HG02678 (cell line): ENCODE measurements at regions not wholly inside any gene's neighbourhood (a gene's known extent, or its start where the extent isn't known, plus 50 kb on each side); places are given as distances from the start of the nearest gene placed in this dataset.
"Not testable (repeated sequence)": the region's sequence is repeated elsewhere in the genome, so short reads cannot be mapped to it uniquely, and the experiment has no call there.

Experiments used
- ATAC-seq: cut with Tn5 transposase; IDR thresholded peaks from one replicate; pipeline ENCODE4 v1.9.1; 2021; ENCODE audit warnings: mild to moderate bottlenecking, moderate library complexity; ENCODE audit not compliant: unreplicated experiment

- ATAC-seq = no peak
These were observed 290.5 kb upstream of the EYS start for GRCh38 chr6:65997539-65997938.

GRCh38 chr6:65996096-65996495 lies 289.1 kb upstream of the EYS start:
- no peak for ATAC-seq

GRCh38 chr6:65989676-65990075 lies 282.6 kb upstream of the EYS start:
- ATAC-seq = no peak

GRCh38 chr6:65988006-65988405 lies 281.0 kb upstream of the EYS start:
- no peak for ATAC-seq

GRCh38 chr6:65984089-65984488 lies 277.1 kb upstream of the EYS start:
- ATAC-seq = no peak

- ATAC-seq = no peak
These were observed 272.1 kb upstream of the EYS start for GRCh38 chr6:65979120-65979519.

GRCh38 chr6:65971252-65971651 lies 264.2 kb upstream of the EYS start:
- not testable (repeated sequence) for ATAC-seq

- no peak for ATAC-seq
These were observed 257.2 kb upstream of the EYS start for GRCh38 chr6:65964261-65964660.

GRCh38 chr6:65955034-65955433 lies 248.0 kb upstream of the EYS start:
- no peak for ATAC-seq

- ATAC-seq = no peak
These were observed 241.0 kb upstream of the EYS start for GRCh38 chr6:65948062-65948461.

GRCh38 chr6:65943548-65943947 lies 236.5 kb upstream of the EYS start:
- no peak for ATAC-seq

GRCh38 chr6:65943051-65943450 lies 236.0 kb upstream of the EYS start:
- ATAC-seq = no peak

GRCh38 chr6:65938000-65938399 lies 231.0 kb upstream of the EYS start:
- no peak for ATAC-seq

GRCh38 chr6:65935412-65935811 lies 228.4 kb upstream of the EYS start:
- no peak for ATAC-seq

- no peak for ATAC-seq
These were observed 226.4 kb upstream of the EYS start for GRCh38 chr6:65933390-65933789.

- ATAC-seq = no peak
These were observed 220.1 kb upstream of the EYS start for GRCh38 chr6:65927141-65927540.

- ATAC-seq = no peak
These were observed 217.4 kb upstream of the EYS start for GRCh38 chr6:65924411-65924810.

- no peak for ATAC-seq
These were observed 215.0 kb upstream of the EYS start for GRCh38 chr6:65922049-65922448.

GRCh38 chr6:65908065-65908464 lies 201.0 kb upstream of the EYS start:
- no peak for ATAC-seq

GRCh38 chr6:65903992-65904391 lies 197.0 kb upstream of the EYS start:
- ATAC-seq = no peak

GRCh38 chr6:65900928-65901327 lies 193.9 kb upstream of the EYS start:
- ATAC-seq = no peak

- ATAC-seq = no peak
These were observed 189.1 kb upstream of the EYS start for GRCh38 chr6:65896140-65896539.

- ATAC-seq = no peak
These were observed 169.6 kb upstream of the EYS start for GRCh38 chr6:65876668-65877067.

- no peak for ATAC-seq
These were observed 145.4 kb upstream of the EYS start for GRCh38 chr6:65852369-65852852.
